ENCODE measurements at regions not wholly inside any gene's neighbourhood (a gene's known extent, or its start where the extent isn't known, plus 50 kb on each side); places are given as distances from the start of the nearest gene placed in this dataset.
"Not testable (repeated sequence)": the region's sequence is repeated elsewhere in the genome, so short reads cannot be mapped to it uniquely, and the experiment has no call there.

- not testable (repeated sequence) for TF ChIP-seq CTCF (IDR thresholded peaks at IDR 0.05); POLR2A (IDR thresholded peaks at IDR 0.05; ENCODE audit: low read depth); POLR2AphosphoS5 (IDR thresholded peaks at IDR 0.05)
Observed at GRCh38 chr3:195658381-195659135, 62.2 kb upstream of the MUC20 start.
